ENCODE measurements at regions not wholly inside any gene's neighbourhood (a gene's known extent, or its start where the extent isn't known, plus 50 kb on each side); places are given as distances from the start of the nearest gene placed in this dataset.

- TF ChIP-seq EP300 (IDR thresholded peaks at IDR 0.05) (no peak), CTCF (IDR thresholded peaks at IDR 0.05) (no peak), POLR2A (IDR thresholded peaks at IDR 0.05) (no peak)
These were observed 297.2 kb upstream of the CRBN start for GRCh38 chr3:3476669-3477068.
